Astrocyte of the hippocampus (primary cell): ENCODE measurements at regions not wholly inside any gene's neighbourhood (a gene's known extent, or its start where the extent isn't known, plus 50 kb on each side); places are given as distances from the start of the nearest gene placed in this dataset.
A peak's percentile ranks its signal among the peaks of the same experiment; 100 is the strongest.

Experiments
- DNase-seq: peaks from one replicate; pipeline ENCODE4 v3.0.0; 2011; ENCODE audit warnings: low read depth, low spot score

DNA sequence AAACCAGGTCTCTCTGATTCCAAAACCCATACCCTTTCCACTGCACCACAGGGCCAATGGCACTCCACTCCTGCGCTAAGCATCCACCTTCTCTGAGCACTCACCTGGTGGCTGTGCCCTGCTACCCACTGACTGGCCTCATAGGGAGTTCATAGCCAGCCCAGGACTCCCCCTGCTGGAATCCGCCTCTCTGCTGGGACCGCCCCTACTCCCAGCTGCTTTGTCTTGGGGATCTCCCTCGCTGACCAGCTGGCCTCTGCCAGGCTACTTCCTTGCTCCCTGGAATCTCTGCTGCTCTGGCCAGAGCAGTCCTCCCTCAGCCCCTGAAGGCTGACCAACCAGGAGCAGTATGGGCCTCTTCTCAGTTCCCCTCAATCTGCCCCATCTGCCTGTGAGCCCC, 129.7 kb downstream of the FAXC start:
- no peak for DNase-seq

DNA sequence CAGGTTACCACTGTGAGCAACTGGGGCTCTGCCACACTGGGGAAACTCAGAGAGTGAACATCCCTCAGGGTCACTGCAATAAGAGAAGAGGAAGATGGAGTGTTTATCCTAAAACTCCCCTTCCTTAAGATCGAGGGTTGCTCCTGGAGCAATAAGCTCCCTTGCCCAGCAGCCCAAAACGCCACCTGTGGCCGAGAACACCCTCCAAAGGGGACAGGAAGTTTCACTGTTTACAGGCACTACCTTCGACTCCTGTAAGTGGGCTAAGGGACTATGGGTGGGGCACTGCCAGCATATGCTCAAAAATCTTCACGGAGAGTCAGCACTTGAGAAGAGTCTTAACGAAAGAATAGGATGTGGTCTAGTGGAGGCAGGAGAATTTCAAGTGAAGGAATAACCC, 132.5 kb downstream of the FAXC start:
- peak; percentile 8 for DNase-seq

DNA sequence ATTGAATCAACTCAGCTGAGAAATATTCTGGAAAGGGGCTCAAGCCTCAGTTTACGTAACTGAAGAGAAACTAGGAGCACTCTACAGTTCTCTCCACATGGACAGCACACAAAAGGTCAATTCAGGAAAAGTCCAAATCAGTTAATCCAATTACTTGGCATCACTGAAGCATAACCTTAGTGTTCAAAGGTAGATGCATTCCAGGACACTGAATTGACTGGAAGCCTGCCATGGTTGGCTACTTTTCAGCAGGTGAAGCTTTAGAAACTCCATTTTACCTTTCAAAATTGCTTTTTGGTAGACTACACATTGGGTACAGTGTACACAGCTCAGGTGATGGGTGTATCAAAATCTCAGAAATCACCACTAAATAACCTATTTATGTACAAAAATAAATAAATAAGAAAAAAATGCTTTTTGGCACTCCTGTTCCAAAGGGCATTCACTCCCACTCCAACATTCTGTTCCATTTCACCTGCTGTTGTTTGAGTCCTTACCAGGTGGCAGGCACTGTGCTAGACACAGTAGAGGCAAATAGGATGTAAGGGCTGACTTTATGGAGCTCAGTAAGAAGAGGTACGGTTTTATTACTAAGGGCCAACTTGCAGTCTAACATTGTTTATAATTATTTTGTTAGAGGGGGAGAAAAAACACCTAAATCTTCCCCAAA, 153.4 kb downstream of the FAXC start:
- DNase-seq = no peak

DNA sequence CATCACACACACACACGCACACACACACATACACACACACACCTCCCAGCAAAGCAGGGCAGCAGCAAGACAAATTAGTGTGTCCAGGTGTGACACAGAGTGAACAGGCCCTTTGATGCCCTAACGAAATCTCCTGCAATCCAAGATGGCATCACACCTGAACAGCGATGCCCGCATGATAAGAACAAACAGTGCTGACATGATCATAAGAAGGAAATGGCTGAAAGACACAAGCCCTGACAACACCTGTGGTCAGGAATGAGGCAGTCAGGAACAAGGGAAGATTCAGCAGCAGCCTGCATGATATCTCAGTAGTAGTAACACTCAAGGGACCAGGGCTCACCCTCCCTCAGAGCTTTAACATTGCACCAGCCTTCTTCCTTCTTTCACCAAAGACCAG, 156.9 kb downstream of the FAXC start:
- DNase-seq = no peak

DNA sequence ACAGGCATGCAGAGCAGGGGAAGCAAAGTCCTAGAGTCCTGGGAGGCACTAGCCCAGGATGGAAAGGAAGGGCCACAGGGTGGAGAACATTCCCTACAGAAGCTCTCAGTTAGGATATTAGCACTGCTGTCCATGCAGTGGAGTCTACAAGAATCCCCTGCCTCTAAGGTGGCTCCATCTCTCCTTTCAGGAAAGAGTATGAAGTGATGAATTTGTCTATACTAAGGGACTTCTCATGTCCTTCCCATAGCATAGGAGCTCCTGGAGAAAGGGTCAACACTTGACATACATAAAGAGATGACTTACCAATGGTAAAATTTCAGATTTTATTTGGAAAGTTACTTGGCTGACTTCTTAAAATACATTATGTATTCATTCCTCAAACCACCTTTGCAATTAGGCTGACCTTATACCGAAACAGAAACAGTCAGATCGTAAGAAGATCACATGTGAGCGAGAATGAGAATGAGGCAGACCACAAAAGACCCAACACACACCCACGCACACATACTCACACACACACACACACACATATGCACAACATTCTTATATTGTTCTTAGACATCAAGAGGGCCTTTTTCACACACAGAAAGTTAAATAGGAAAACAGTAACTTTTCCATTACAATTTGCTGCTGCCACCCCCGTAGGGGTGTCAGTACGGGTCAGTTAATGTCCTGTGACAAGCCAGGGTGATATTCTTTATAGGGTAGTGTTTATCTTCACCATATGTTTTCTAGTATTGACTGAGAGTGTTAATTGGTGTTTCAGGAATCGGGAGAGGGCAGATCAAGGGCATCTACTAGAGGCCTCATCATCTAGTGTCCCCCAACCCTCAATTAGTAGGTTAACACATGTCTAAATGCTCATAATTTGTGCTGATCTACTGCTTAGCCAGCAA, 159.4 kb downstream of the FAXC start:
- DNase-seq = no peak

DNA sequence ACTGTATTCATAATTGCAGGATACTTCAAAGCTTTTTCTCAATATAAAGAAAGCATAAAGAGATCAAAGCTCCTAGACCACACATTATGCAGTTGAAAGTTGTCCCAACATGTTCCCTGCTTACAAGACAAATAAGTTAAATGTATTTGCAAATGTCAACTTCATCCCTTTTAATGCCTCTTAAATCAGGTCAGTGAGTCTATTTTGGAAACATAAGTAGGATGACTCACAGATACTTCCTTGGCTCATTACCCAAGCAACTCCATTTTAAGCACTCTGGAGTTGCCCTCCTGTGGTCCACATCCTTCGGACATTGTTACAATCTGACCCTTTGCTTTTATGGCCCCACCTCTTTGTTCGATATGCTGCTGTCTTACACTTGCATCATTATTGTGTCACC, 162.0 kb downstream of the FAXC start:
- DNase-seq = peak; percentile 34

DNA sequence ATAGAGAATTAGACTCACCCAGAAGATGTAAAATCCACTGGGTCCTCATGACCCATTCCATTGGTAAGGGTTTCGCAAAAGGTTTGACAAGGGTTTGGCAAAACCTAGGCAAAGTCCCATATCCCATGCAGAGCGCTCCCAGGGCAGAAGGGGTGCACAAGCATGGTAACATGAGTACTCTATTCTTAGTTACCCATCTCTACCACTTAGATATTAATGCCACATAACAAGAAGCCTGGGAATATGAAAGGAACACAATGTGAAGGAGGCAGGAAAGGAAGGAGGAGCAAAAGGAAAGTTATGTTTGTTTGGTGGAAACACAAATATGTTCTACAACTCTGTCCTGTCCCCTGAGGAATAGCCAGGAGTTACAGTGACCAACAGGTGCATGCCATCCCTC, 163.1 kb downstream of the FAXC start:
- no peak for DNase-seq

DNA sequence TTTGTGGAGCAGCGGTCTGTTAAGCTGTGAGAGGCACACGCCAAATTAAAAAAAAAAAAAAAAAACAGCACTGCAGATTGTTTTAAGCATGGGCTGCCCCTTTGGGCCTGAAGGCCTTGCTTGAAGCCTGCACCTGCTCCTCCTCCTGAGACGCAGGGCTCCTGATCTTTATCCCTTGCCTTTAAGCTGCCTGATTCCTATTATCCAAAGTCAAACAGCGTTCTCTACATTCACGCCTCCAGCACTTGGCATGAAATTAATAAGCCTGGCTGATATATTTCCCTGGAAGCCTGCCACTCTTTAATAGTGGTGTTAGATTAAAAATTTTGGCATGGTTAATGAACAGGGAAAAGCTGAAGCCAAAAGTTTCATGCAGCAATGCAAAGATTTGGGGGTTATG, 163.9 kb downstream of the FAXC start:
- DNase-seq = no peak

DNA sequence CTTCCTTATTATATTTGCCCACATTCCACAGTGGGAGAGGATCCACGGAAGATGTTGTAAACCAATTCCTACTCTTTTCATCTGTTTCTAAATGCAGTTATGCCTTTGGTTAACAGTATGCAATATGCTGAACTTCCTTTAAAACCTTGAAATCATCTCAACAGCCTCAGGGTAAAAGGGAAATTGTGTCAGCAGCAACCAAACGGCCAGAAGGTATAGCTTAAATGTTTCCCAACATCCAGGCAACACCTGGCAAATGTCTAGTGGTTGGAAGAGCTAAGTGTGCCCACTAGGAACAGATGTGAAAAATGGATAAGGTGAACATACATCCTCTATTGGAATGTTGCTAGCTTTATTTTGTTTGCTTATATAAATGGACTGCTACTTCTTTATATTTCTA, 164.8 kb downstream of the FAXC start:
- DNase-seq = no peak

DNA sequence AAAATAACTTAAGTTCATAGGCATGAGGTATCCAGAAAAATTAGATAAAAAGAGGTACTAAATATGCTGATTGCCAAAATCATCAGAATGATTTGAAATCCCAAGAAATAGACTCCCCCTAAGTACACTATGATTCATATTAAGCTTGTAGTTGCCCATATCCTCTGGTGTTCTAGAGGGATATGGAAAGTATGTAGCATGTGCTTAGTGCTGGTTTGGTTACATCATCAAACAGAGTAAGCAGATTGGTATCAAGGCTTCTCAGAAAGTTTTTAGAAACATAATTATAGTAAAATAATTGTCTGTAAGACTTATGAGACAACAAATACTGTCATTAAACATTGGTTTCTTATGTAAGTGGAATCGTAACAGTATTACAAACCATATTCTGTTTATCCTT, 166.4 kb downstream of the FAXC start:
- DNase-seq = no peak

DNA sequence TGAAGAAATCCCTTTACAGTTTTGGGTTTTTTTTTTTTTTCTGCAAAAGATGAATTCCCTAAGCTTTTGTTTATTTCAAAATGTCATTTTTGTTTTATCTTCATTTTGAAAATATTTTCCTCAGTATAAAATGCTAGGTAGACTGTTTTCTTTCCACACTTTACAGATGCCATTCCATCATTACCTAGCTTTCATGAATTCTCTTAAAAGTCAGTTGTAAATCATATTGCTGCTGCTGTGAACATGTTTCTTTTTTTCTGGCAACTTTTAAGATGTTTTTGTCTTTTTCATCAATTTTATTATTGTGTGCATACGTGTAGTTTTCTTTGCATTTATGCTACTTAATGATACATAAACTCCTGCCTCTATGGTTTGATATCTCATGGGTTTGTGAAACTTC, 168.3 kb downstream of the FAXC start:
- DNase-seq = no peak

DNA sequence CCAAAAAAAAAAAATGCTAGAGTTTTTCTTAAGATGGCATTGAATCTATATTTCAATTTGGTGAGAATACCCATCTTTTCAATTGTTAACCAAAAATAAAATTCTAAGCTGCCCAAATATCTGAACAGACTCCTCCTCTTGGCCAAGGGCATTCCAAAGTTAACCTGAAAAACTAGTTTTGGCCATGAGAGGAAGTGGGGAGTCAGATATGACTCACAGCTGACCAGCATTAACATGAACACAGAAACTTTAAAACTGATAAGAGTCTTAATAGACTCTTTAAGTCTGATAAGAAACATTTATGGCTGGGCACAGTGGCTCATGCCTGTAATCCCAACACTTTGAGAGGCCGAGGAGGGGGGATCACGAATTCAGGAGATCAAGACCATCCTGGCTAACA, 171.3 kb downstream of the FAXC start:
- no peak for DNase-seq

DNA sequence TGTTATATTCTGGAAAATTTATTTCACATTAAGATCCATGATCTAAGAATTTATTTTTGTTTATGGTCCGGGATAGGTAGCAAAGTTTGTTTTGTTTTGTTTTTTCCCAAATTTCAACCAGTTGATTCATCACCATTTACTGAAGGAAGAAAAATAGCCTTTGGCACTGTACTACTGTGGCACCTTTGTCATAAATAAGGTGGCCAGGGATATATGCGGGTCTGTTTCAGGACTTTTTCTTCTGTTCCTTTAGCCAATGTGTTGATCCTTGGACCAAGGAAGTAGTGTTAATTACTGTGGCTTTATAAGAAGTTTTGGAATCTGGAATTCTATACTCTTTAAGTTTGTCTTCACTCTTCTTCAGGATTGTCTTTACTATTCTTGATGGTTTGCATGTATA, 171.7 kb downstream of the FAXC start:
- no peak for DNase-seq

DNA sequence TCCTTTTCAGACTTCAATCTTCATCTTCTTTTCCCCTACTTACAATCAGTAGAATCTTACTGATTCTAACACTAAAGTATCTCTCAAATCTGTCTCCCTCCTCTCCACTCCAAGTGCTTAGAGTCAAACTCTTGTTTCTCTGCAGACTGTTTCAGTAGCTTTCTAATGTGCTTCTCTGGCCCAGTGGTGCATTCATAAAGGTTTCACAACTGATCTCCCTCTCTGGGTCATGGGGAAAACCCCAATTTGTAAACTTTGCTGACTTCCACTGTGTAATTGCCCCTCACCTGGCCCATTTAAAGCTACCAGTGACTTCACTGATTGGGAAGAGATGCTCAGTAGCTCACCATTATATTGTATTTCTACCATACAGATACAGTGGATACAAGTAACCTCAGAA, 183.6 kb downstream of the FAXC start:
- DNase-seq = no peak

DNA sequence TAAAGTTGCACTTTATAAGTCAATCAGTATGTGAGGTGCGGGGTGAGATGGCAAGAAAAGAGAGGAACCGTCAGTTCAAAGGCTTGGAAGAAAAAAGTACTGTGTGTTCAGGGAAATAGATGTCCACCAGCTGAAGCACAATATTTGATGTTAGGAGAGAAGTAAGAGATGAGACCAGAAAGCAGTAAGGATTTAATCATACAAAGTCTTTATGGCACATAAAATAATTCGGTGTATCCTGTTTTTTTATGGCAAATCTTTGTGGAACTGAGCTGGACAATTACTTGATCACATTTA, 197.2 kb downstream of the FAXC start:
- DNase-seq = no peak

DNA sequence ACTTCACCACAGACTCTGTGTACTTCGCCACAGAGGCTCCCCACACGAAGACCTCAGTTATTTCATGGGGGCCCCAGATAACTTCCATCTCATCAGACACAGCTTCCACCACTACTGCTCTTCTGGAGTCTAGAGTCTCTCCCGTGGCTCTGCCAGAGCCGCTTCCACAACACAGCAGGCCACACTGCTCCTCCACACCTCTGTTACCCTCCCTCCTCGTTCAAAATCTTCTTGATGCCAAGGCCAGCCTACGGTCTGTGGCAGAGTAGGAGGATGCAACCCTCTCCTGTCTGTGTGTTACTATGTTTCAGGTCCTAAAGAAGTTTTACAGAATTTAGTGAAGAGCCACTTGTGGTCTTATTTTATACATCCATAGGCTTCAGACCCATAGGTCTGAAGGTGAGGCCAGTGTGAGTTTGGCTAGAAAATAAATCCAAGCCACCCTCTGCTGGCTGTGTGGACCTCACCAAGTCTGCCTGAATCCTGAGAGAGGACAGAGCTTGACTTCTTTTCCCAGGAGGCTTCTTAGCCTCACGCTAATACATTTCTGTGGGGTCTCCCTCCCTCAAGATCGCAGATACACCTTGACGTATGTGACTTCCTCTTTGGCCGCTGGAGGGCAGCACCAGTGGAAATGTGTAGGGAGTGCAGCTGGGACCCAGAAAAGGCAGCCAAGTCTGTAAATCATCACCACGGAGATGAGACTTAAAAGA, 197.7 kb downstream of the FAXC start:
- peak; percentile 39 for DNase-seq

DNA sequence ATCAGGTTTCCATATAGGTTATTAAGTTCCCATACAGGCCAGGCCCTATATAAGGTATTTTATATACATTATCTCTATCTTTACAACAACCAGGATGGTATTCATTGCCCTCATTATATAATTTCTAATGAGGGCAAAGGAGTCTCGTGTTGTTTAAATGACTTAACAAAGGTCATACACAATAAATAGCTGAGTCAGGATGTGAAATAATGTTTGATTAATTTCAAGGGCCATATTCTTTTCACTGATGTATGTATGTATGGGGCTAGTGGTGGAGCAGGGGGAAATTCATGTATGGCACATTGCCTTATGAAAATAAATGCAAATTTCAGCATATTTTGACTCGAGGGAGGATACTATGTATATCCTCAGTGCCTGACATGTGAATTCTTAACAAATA, 200.7 kb downstream of the FAXC start:
- DNase-seq = no peak

DNA sequence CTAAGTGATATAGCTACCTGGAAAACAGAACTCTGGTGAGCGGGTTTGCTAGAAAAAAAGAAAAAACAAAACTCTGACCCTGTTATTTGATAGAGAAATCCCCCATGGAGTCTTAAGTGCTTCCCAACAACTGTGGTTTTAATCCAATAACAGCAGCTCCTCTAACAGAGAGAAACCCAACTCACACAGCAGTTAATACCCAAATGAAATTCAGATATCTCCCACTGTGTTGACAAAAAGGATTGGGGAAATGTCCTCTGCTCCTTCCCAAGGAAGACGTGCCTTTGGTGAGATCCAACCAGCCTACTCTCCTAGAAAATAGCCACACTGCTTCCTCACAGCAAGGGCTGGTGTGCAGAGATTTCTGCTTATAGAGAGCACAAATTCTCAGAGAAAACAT, 200.4 kb upstream of the FBXL4 start:
- no peak for DNase-seq

DNA sequence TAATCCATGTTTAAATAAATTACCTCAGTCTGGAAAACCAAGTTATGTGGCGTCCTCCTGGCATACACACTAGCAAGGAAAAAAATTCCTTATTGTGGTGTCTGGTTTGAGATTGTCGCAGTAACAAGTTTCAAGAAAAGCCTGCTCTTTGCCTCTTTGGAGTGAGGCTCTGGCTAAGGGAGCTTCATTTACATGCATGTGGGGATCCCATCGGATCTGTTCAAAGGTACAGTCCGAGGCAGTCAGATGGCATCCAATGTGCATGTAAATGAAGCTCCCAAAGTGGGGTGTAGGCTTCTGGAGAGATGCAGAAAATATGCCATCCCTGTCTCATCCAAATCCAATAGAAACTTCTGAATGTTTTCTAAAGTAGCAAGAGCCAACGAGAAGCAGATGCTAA, 199.5 kb upstream of the FBXL4 start:
- no peak for DNase-seq

DNA sequence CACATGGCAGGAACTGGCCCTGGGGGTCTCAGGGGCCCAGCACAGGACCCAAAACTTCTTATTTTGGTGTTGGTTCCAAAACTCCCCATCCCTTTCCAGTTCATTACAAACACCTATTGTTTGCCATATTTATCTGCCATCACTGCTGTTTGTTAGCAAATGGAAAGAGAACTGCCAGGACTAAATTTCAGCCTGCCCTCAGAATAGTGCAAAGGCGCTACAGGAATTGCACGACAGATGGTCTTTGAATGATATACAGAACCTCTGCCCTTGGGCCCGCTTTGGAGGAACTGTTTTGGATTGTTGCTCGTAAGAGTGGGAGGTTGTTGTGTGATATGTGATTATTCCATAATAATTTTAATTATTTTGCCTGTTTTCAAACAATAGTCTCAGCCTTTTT, 199.0 kb upstream of the FBXL4 start:
- DNase-seq = no peak

DNA sequence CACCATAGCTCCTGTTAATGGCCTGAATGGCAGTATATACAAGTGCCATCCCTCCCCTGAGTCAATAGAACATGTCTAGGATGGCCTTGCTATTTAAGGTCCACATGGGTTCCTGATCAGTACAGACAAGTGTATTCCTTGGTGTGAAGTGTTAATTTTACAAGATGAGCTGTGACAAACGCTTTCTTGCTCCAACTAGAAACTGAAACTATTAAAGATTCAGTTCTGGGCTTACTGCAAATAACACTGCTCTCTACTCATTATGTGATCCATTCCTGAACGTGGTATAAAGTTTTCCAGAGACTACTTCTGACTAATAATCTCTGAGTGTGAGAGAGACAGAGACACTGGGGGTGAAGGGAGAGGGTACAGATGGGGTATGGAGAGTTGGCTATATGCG, 198.0 kb upstream of the FBXL4 start:
- no peak for DNase-seq

DNA sequence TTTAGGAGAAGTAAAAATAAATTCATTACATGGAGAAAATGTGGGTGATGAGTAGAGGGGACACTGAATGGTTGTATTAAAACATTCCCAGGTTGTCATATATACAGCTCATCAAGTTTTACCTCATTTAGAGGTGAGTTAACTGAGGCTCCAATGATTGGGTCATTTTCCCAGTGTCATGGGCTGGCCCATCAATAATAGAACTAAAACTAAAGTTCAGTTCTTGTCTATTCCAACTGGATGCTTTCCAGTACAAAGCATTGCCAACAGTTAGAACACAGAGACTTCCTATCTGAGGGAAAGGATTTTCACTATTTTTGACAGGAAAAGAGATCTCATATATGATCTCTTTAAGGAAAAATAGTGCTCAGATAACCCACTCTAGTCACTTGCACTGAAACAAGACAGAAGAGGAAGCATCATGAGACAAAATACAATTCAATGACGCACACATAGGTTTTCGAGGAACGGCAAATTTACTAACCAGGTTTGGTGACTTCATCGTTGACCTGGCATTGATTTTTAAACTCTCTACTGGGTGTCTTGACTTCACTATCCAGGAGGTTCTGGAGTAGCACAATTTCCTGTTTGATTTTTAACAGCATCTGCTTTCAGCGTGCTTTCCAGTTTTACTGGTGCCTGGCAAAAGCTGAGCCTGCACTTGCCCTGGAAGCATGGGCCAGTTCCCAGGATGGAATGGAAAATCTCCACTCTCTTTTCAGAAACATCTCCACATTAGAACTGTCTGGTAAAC, 195.5 kb upstream of the FBXL4 start:
- DNase-seq = no peak
